ENCODE measurements at regions not wholly inside any gene's neighbourhood (a gene's known extent, or its start where the extent isn't known, plus 50 kb on each side); places are given as distances from the start of the nearest gene placed in this dataset.

DNA sequence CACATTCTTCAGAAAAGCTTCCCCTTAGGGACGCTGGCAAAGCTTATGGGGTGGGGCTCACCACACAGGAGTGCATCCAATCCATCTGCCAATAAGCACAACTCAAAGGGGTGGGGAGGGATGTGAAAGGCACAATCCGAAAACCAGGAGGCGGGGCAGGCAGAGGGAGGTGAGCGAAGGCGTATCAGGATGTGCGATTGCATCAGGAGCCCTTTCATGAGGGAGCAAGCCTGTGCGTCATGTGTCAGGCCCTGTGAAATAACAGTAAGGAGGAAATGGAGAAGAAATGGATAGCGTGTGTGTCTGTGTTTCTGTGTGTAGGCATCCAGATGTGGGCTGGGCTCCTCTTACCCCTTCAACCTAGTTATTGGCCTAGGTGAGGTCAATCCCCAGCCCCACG lies 382.4 kb upstream of the CDH4 start:
- TF ChIP-seq, protein P1, sequence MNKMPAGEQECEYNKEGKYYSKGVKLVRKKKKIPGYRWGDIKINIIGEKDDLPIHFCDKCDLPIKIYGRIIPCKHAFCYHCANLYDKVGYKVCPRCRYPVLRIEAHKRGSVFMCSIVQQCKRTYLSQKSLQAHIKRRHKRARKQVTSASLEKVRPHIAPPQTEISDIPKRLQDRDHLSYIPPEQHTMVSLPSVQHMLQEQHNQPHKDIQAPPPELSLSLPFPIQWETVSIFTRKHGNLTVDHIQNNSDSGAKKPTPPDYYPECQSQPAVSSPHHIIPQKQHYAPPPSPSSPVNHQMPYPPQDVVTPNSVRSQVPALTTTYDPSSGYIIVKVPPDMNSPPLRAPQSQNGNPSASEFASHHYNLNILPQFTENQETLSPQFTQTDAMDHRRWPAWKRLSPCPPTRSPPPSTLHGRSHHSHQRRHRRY (tag by site-specific recombination; IDR thresholded peaks at IDR 0.05) = no peak
- TF ChIP-seq ZFP41 (tag by site-specific recombination; IDR thresholded peaks at IDR 0.05; ENCODE audit: borderline replicate concordance) (no peak), GLIS1 (tag by site-specific recombination; IDR thresholded peaks at IDR 0.05) (no peak), CTCF (tag by site-specific recombination; IDR thresholded peaks at IDR 0.05) (no peak), ZNF530 (tag by site-specific recombination; IDR thresholded peaks at IDR 0.05; ENCODE audit: low read depth) (no peak), ZNF23 (tag by site-specific recombination; IDR thresholded peaks at IDR 0.05; ENCODE audit: borderline replicate concordance) (no peak)

All from HEK293 (cell line).